ENCODE measurements at regions not wholly inside any gene's neighbourhood (a gene's known extent, or its start where the extent isn't known, plus 50 kb on each side); places are given as distances from the start of the nearest gene placed in this dataset.

DNA sequence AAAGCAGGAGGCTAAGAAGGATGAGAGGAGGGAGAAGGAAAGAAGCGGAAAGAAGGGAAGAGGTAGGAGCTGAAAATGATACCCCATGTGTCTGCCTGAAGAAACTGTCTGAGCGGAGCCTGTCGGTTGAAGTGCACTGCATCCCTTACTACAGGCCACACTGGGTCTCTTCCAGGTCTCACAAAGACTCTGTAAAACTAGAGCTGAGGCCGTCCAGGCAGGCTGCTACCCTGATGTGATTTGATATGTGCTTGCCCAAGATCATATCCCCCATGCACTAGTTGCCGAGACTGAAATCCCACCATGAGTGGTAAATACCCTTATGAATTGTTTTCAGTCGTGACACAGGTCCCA, 134.4 kb downstream of the MAIP1 start:
- TF ChIP-seq POLR2AphosphoS5 (IDR thresholded peaks at IDR 0.05; ENCODE audit: low read depth): no peak
- TF ChIP-seq, protein P1, sequence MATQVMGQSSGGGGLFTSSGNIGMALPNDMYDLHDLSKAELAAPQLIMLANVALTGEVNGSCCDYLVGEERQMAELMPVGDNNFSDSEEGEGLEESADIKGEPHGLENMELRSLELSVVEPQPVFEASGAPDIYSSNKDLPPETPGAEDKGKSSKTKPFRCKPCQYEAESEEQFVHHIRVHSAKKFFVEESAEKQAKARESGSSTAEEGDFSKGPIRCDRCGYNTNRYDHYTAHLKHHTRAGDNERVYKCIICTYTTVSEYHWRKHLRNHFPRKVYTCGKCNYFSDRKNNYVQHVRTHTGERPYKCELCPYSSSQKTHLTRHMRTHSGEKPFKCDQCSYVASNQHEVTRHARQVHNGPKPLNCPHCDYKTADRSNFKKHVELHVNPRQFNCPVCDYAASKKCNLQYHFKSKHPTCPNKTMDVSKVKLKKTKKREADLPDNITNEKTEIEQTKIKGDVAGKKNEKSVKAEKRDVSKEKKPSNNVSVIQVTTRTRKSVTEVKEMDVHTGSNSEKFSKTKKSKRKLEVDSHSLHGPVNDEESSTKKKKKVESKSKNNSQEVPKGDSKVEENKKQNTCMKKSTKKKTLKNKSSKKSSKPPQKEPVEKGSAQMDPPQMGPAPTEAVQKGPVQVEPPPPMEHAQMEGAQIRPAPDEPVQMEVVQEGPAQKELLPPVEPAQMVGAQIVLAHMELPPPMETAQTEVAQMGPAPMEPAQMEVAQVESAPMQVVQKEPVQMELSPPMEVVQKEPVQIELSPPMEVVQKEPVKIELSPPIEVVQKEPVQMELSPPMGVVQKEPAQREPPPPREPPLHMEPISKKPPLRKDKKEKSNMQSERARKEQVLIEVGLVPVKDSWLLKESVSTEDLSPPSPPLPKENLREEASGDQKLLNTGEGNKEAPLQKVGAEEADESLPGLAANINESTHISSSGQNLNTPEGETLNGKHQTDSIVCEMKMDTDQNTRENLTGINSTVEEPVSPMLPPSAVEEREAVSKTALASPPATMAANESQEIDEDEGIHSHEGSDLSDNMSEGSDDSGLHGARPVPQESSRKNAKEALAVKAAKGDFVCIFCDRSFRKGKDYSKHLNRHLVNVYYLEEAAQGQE (IDR thresholded peaks at IDR 0.05; ENCODE audit: insufficient replicate concordance, low read depth): no peak
- TF ChIP-seq, protein P2, sequence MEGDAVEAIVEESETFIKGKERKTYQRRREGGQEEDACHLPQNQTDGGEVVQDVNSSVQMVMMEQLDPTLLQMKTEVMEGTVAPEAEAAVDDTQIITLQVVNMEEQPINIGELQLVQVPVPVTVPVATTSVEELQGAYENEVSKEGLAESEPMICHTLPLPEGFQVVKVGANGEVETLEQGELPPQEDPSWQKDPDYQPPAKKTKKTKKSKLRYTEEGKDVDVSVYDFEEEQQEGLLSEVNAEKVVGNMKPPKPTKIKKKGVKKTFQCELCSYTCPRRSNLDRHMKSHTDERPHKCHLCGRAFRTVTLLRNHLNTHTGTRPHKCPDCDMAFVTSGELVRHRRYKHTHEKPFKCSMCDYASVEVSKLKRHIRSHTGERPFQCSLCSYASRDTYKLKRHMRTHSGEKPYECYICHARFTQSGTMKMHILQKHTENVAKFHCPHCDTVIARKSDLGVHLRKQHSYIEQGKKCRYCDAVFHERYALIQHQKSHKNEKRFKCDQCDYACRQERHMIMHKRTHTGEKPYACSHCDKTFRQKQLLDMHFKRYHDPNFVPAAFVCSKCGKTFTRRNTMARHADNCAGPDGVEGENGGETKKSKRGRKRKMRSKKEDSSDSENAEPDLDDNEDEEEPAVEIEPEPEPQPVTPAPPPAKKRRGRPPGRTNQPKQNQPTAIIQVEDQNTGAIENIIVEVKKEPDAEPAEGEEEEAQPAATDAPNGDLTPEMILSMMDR (IDR thresholded peaks at IDR 0.05; ENCODE audit: insufficient read depth, low read length): no peak
- DNase-seq (ENCODE audit: low read depth in 1 of 2, low spot score in 1 of 2): no peak
- no peak overlapping the region for H3K27ac ChIP-seq (replicated peaks)
- no peak overlapping the region for H3K4me3 ChIP-seq (replicated peaks; ENCODE audit: insufficient read depth, low read length)
- H3K27me3 ChIP-seq (ENCODE audit: insufficient read depth, poor library complexity, severe bottlenecking): peaks cover 2% of the 10 kb centered on the region

DNA sequence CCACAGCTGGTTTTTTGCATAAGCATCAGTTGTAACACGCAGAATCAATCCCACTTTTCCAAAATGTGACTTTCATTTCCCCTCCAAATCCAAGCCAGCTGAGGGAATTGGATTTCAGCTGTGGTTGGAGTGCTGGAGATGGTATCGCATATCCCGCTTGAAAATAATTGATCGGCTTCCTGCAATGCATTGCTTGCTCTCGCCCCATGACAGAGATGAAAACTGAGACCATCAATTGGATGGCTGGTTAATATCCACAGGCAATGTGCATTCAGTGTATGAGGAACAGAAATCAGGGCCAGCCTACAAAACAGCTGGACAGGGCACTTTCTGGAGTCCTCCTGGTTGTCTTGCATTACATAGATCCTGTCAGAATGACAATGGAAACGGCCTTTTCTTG, 135.3 kb downstream of the MAIP1 start:
- Histone ChIP-seq H3K27ac (replicated peaks) (no peak overlapping the region), H3K4me3 (replicated peaks; ENCODE audit: insufficient read depth, low read length) (no peak overlapping the region)
- TF ChIP-seq, protein P2 (IDR thresholded peaks at IDR 0.05; ENCODE audit: insufficient read depth, low read length): no peak
- TF ChIP-seq SPI1 (IDR thresholded peaks at IDR 0.05; ENCODE audit: borderline replicate concordance, low read depth) (no peak), GABPA (IDR thresholded peaks at IDR 0.05; ENCODE audit: low read depth) (no peak), POLR2AphosphoS5 (IDR thresholded peaks at IDR 0.05; ENCODE audit: low read depth) (no peak)
- TF ChIP-seq, protein P1 (IDR thresholded peaks at IDR 0.05; ENCODE audit: insufficient replicate concordance, low read depth): no peak

DNA sequence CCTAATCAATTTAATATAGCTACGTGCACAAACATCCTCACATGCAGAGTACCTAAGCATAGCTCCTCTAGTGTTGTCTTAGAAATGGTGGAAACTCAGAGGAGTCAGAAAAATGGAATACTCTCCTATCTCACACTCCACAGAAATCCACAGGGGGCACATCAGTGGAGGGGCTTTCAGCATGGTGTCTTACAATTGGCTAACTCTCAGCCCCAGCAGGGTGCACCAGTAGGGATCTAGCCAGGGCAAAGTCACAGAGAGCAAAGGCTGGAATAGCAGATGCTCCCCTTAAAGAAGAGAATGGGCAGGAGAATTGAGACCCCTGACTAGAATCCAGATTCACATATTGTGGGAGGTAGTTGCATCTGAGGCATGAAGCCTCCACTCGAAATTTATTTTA, 135.7 kb downstream of the MAIP1 start:
- Histone ChIP-seq H3K27ac (replicated peaks) (no peak overlapping the region), H3K4me3 (replicated peaks; ENCODE audit: insufficient read depth, low read length) (no peak overlapping the region), H3K27me3 (ENCODE audit: insufficient read depth, poor library complexity, severe bottlenecking) (peaks cover 2% of the 10 kb centered on the region)
- TF ChIP-seq, protein P2 (IDR thresholded peaks at IDR 0.05; ENCODE audit: insufficient read depth, low read length): no peak
- TF ChIP-seq GABPA (IDR thresholded peaks at IDR 0.05; ENCODE audit: low read depth): no peak
- TF ChIP-seq POLR2AphosphoS5 (IDR thresholded peaks at IDR 0.05; ENCODE audit: low read depth): no peak
- DNase-seq (ENCODE audit: low read depth in 1 of 2, low spot score in 1 of 2): no peak

More for the DNA sequence above, 135.3 kb downstream of the MAIP1 start:
- H3K27me3 ChIP-seq (ENCODE audit: insufficient read depth, poor library complexity, severe bottlenecking): peaks cover 2% of the 10 kb centered on the region
- no peak for DNase-seq (ENCODE audit: low read depth in 1 of 2, low spot score in 1 of 2)

DNA sequence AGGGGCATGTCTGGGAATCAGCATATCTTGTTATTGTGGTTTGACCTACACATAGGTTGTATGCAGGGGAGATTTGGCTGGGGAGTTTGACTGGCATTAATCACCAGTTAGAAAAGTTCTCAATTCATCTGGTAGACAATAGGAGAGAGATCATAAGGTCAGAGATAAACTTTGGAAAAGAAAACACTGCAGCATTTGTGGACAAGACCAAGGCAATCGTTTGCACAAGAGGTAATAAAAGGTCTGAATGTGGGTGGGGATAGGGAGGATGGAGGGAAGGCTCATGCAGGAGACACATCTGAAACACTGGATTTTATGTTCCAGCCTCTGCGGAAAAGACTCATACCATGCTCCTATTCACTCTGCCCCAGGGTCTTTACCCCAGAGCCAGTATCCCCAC, 136.9 kb downstream of the MAIP1 start:
- no peak for DNase-seq (ENCODE audit: low read depth in 1 of 2, low spot score in 1 of 2)
- TF ChIP-seq GABPA (IDR thresholded peaks at IDR 0.05; ENCODE audit: low read depth) (no peak), POLR2AphosphoS5 (IDR thresholded peaks at IDR 0.05; ENCODE audit: low read depth) (no peak), SPI1 (IDR thresholded peaks at IDR 0.05; ENCODE audit: borderline replicate concordance, low read depth) (no peak)
- TF ChIP-seq, protein P2 (IDR thresholded peaks at IDR 0.05; ENCODE audit: insufficient read depth, low read length): no peak
- TF ChIP-seq, protein P1 (IDR thresholded peaks at IDR 0.05; ENCODE audit: insufficient replicate concordance, low read depth): no peak
- no peak overlapping the region for H3K4me3 ChIP-seq (replicated peaks; ENCODE audit: insufficient read depth, low read length)
- no peak overlapping the region for H3K27ac ChIP-seq (replicated peaks)
- peaks cover 2% of the 10 kb centered on the region for H3K27me3 ChIP-seq (ENCODE audit: insufficient read depth, poor library complexity, severe bottlenecking)

Data from HL-60 (cell line).